CD4-positive, alpha-beta memory T cell (primary cell): ENCODE measurements at regions not wholly inside any gene's neighbourhood (a gene's known extent, or its start where the extent isn't known, plus 50 kb on each side); places are given as distances from the start of the nearest gene placed in this dataset.
A peak's percentile ranks its signal among the peaks of the same experiment; 100 is the strongest.
"Not testable (repeated sequence)": the region's sequence is repeated elsewhere in the genome, so short reads cannot be mapped to it uniquely, and the experiment has no call there.

Experiments used
- CTCF ChIA-PET: fragments of 350-600 bp; sonication (Branson Sonifier 250); formaldehyde crosslinking; loops from one replicate; lab custom pipeline; 2021; ENCODE audit warnings: inconsistent platforms; ENCODE audit not compliant: partially characterized antibody; lab: Charles Lee
- POLR2A ChIA-PET: fragments of 350-600 bp; sonication (Branson Sonifier 250); formaldehyde crosslinking; loops from one replicate; lab custom pipeline; 2021; ENCODE audit not compliant: partially characterized antibody; lab: Charles Lee
- DNase-seq, 5 donors: peaks; one replicate each; pipeline versions ENCODE4 v3.0.0 to v3.0.0-alpha.2; 2020 to 2022; ENCODE audit warnings: mixed read lengths in 1 of 5
- H3K27ac ChIP-seq: one replicate; pipeline ENCODE4 v1.7.0; 2013; ENCODE audit warnings: low read depth, low read length
- H3K27me3 ChIP-seq: 2 replicates; pipeline ENCODE4 v1.7.0; 2013; ENCODE audit warnings: mild to moderate bottlenecking, low read length, moderate library complexity; ENCODE audit not compliant: insufficient read depth
- H3K36me3 ChIP-seq: 2 replicates; pipeline ENCODE4 v1.7.0; 2013; ENCODE audit warnings: mild to moderate bottlenecking, low read length, moderate library complexity; ENCODE audit not compliant: insufficient read depth
- H3K4me1 ChIP-seq: 2 replicates; pipeline ENCODE4 v1.7.0; 2013; ENCODE audit warnings: mild to moderate bottlenecking, low read length, moderate library complexity; ENCODE audit not compliant: insufficient read depth
- H3K4me3 ChIP-seq, 2 donors: one replicate each; pipeline ENCODE4 v1.7.0; 2013; ENCODE audit warnings: low read length in 2 of 2, mild to moderate bottlenecking in 1 of 2
- H3K9me3 ChIP-seq, 2 donors: one replicate each; pipeline ENCODE4 v1.7.0; 2013; ENCODE audit warnings: low read length in 2 of 2, control low read depth in 1 of 2; ENCODE audit not compliant: control insufficient read depth in 1 of 2
- H3K27ac Mint-ChIP-seq, 7 donors: one replicate each; pipeline ENCODE4 v1.8.0; 2020 to 2021; ENCODE audit warnings: mixed read lengths in 7 of 7, mild to moderate bottlenecking in 6 of 7, inconsistent platforms in 3 of 7, moderate library complexity in 3 of 7
- H3K27me3 Mint-ChIP-seq, 2 donors: one replicate each; pipeline ENCODE4 v1.8.0; 2020 to 2021; ENCODE audit warnings: mixed read lengths in 2 of 2
- H3K36me3 Mint-ChIP-seq, 2 donors: one replicate each; pipeline ENCODE4 v1.8.0; 2020 to 2021; ENCODE audit warnings: mixed read lengths in 2 of 2, inconsistent platforms in 1 of 2, mild to moderate bottlenecking in 1 of 2
- H3K4me1 Mint-ChIP-seq, 4 donors: one replicate each; pipeline ENCODE4 v1.8.0; 2020 to 2021; ENCODE audit warnings: mixed read lengths in 4 of 4, mild to moderate bottlenecking in 1 of 4
- H3K4me3 Mint-ChIP-seq, 8 donors: one replicate each; pipeline ENCODE4 v1.8.0; 2020 to 2021; ENCODE audit warnings: mixed read lengths in 8 of 8, mild to moderate bottlenecking in 7 of 8, moderate library complexity in 6 of 8, inconsistent platforms in 3 of 8
- H3K9me3 Mint-ChIP-seq, 8 donors: one replicate each; pipeline ENCODE4 v1.8.0; 2020 to 2021; ENCODE audit warnings: mixed read lengths in 8 of 8, mild to moderate bottlenecking in 5 of 8, inconsistent platforms in 3 of 8, moderate library complexity in 1 of 8
- intact Hi-C: fragments of 100-400 bp; cut with micrococcal nuclease; formaldehyde crosslinking; loops from one replicate; pipeline ENCODE4 v1.15.1; 2023

- Mint-ChIP-seq H3K9me3 (peaks cover 0 to 3% (median 0%) of the 10 kb centered on the region in 8 donors), H3K36me3 (no peaks in the 10 kb centered on the region), H3K27me3 (peaks cover 3 to 9% of the 10 kb centered on the region in 2 donors), H3K4me1 (no peaks in the 10 kb centered on the region), H3K27ac (no peak overlapping the region), H3K4me3 (no peak overlapping the region)
- intact Hi-C loops: no loop called here
- no peak for DNase-seq
- H3K27me3 ChIP-seq: no peaks in the 10 kb centered on the region
- no peaks in the 10 kb centered on the region for H3K4me1 ChIP-seq
- no peaks in the 10 kb centered on the region for H3K36me3 ChIP-seq
- POLR2A ChIA-PET: no interaction called here
- CTCF ChIA-PET: no interaction called here
- H3K27ac ChIP-seq: no peak overlapping the region
- H3K4me3 ChIP-seq: no peak overlapping the region
- no peaks in the 10 kb centered on the region for H3K9me3 ChIP-seq
Observed at GRCh38 chr1:232353001-232353400, 276.9 kb downstream of the SIPA1L2 start.

- H3K4me1 Mint-ChIP-seq: no peaks in the 10 kb centered on the region
- H3K36me3 ChIP-seq: no peaks in the 10 kb centered on the region
- no peaks in the 10 kb centered on the region for H3K27me3 ChIP-seq
- H3K9me3 Mint-ChIP-seq: peaks cover 0 to 3% (median 0%) of the 10 kb centered on the region in 8 donors
- H3K27ac Mint-ChIP-seq: no peak overlapping the region
- POLR2A ChIA-PET: no interaction called here
- H3K36me3 Mint-ChIP-seq: no peaks in the 10 kb centered on the region
- DNase-seq: no peak
- H3K27me3 Mint-ChIP-seq: peaks cover 3 to 9% of the 10 kb centered on the region in 2 donors
- H3K9me3 ChIP-seq: no peaks in the 10 kb centered on the region
- no peak overlapping the region for H3K4me3 ChIP-seq
- H3K4me1 ChIP-seq: no peaks in the 10 kb centered on the region
- intact Hi-C loops: no loop called here
- H3K4me3 Mint-ChIP-seq: no peak overlapping the region
- no peak overlapping the region for H3K27ac ChIP-seq
- CTCF ChIA-PET: no interaction called here
Observed at GRCh38 chr1:232352366-232352765, 277.6 kb downstream of the SIPA1L2 start.

GRCh38 chr1:232351335-232351734, 278.6 kb downstream of the SIPA1L2 start:
- H3K27me3 Mint-ChIP-seq: peaks cover 3 to 9% of the 10 kb centered on the region in 2 donors
- intact Hi-C loops: no loop called here
- no peaks in the 10 kb centered on the region for H3K4me1 ChIP-seq
- ChIA-PET CTCF (no interaction called here), POLR2A (no interaction called here)
- H3K4me1 Mint-ChIP-seq: no peaks in the 10 kb centered on the region
- DNase-seq: no peak
- no peaks in the 10 kb centered on the region for H3K27me3 ChIP-seq
- H3K27ac ChIP-seq: no peak overlapping the region
- no peak overlapping the region for H3K4me3 ChIP-seq
- no peak overlapping the region for H3K4me3 Mint-ChIP-seq
- no peak overlapping the region for H3K27ac Mint-ChIP-seq
- peaks cover 0 to 5% (median 0%) of the 10 kb centered on the region in 8 donors for H3K9me3 Mint-ChIP-seq
- H3K9me3 ChIP-seq: no peaks in the 10 kb centered on the region
- H3K36me3 ChIP-seq: no peaks in the 10 kb centered on the region
- no peaks in the 10 kb centered on the region for H3K36me3 Mint-ChIP-seq

- CTCF ChIA-PET: no interaction called here
- intact Hi-C loops: no loop called here
Observed at GRCh38 chr1:232346844-232347243, 283.1 kb downstream of the SIPA1L2 start.

GRCh38 chr1:232344791-232345399, 285.0 kb downstream of the SIPA1L2 start:
- intact Hi-C loops: no loop called here
- no peaks in the 10 kb centered on the region for H3K4me1 Mint-ChIP-seq
- DNase-seq: no peak
- no peaks in the 10 kb centered on the region for H3K4me1 ChIP-seq
- ChIA-PET POLR2A (no interaction called here), CTCF (interaction anchor here (1.2 kb wide), 1 partner anchor 24 kb away, joined by 3 read pairs; no protein-coding TSS in a partner anchor)
- no peak overlapping the region for H3K27ac Mint-ChIP-seq
- no peak overlapping the region for H3K27ac ChIP-seq
- no peaks in the 10 kb centered on the region for H3K27me3 ChIP-seq
- H3K27me3 Mint-ChIP-seq: peaks cover 2 to 7% of the 10 kb centered on the region in 2 donors
- H3K4me3 Mint-ChIP-seq: no peak overlapping the region
- H3K4me3 ChIP-seq: no peak overlapping the region
- no peaks in the 10 kb centered on the region for H3K36me3 ChIP-seq
- no peaks in the 10 kb centered on the region for H3K36me3 Mint-ChIP-seq
- peaks cover 0 to 22% (median 14%) of the 10 kb centered on the region in 8 donors for H3K9me3 Mint-ChIP-seq
- H3K9me3 ChIP-seq: no peaks in the 10 kb centered on the region

More at GRCh38 chr1:232346844-232347243, 283.1 kb downstream of the SIPA1L2 start:
- Mint-ChIP-seq H3K4me1 (no peaks in the 10 kb centered on the region), H3K27me3 (peaks cover 2 to 7% of the 10 kb centered on the region in 2 donors), H3K27ac (no peak overlapping the region), H3K4me3 (no peak overlapping the region), H3K36me3 (no peaks in the 10 kb centered on the region), H3K9me3 (peaks cover 0 to 22% (median 14%) of the 10 kb centered on the region in 8 donors)
- no peak for DNase-seq
- no peak overlapping the region for H3K27ac ChIP-seq
- H3K27me3 ChIP-seq: no peaks in the 10 kb centered on the region
- H3K9me3 ChIP-seq: no peaks in the 10 kb centered on the region
- no peak overlapping the region for H3K4me3 ChIP-seq
- H3K36me3 ChIP-seq: no peaks in the 10 kb centered on the region
- POLR2A ChIA-PET: no interaction called here
- H3K4me1 ChIP-seq: no peaks in the 10 kb centered on the region

GRCh38 chr1:232344186-232344585, 285.7 kb downstream of the SIPA1L2 start:
- POLR2A ChIA-PET, intact Hi-C loops, H3K4me3 ChIP-seq, H3K27me3 ChIP-seq, H3K4me3 Mint-ChIP-seq, H3K27ac ChIP-seq, DNase-seq, H3K27ac Mint-ChIP-seq, CTCF ChIA-PET, H3K36me3 ChIP-seq, H3K4me1 ChIP-seq, H3K36me3 Mint-ChIP-seq, H3K9me3 ChIP-seq, H3K4me1 Mint-ChIP-seq, H3K27me3 Mint-ChIP-seq: not testable (repeated sequence)
- peaks cover 0 to 22% (median 14%) of the 10 kb centered on the region in 8 donors for H3K9me3 Mint-ChIP-seq

- Mint-ChIP-seq H3K4me3 (no peak overlapping the region), H3K9me3 (peaks cover 0 to 15% (median 9%) of the 10 kb centered on the region in 8 donors), H3K27ac (peak overlapping the region in 1 of 7 donors; percentile 20), H3K4me1 (peaks cover 2 to 12% (median 8%) of the 10 kb centered on the region in 4 donors), H3K27me3 (peaks cover 0 to 5% of the 10 kb centered on the region in 2 donors), H3K36me3 (no peaks in the 10 kb centered on the region)
- ChIA-PET POLR2A (no interaction called here), CTCF (no interaction called here)
- Histone ChIP-seq H3K27ac (no peak overlapping the region), H3K27me3 (no peaks in the 10 kb centered on the region), H3K4me1 (peaks cover 8% of the 10 kb centered on the region), H3K9me3 (no peaks in the 10 kb centered on the region), H3K36me3 (no peaks in the 10 kb centered on the region), H3K4me3 (no peak overlapping the region)
- DNase-seq: no peak
- intact Hi-C loops: no loop called here
Observed at GRCh38 chr1:232340446-232340845, 289.5 kb downstream of the SIPA1L2 start.
